ENCODE measurements at regions not wholly inside any gene's neighbourhood (a gene's known extent, or its start where the extent isn't known, plus 50 kb on each side); places are given as distances from the start of the nearest gene placed in this dataset.

- DNase-seq (ENCODE audit: low read depth, low spot score), result no peak
Measured at GRCh38 chr3:64276131-64276530, 50.9 kb upstream of the PRICKLE2 start.

Data from astrocyte of the hippocampus (primary cell).